Activated T-cell treated with anti-CD3 and anti-CD28 coated beads, Interleukin-2, amount 50 U/mL, for 4 hours (primary cell): ENCODE measurements at regions not wholly inside any gene's neighbourhood (a gene's known extent, or its start where the extent isn't known, plus 50 kb on each side); places are given as distances from the start of the nearest gene placed in this dataset.

Experiments
- ATAC-seq, 2 donors: fragments of 200-7000 bp; cut with Tn5 transposase; one replicate each; pipeline ENCODE4 v1.10.0; 2021
- DNase-seq: peaks from one replicate; pipeline ENCODE4 v3.0.0-alpha.2; 2020
- H3K27me3 Mint-ChIP-seq: one replicate; pipeline ENCODE4 v1.8.0; 2021; ENCODE audit warnings: low read depth, mixed read lengths
- H3K36me3 Mint-ChIP-seq: one replicate; pipeline ENCODE4 v1.8.0; 2022; ENCODE audit warnings: mixed read lengths; ENCODE audit not compliant: insufficient read depth
- H3K4me1 Mint-ChIP-seq: one replicate; pipeline ENCODE4 v1.8.0; 2021; ENCODE audit warnings: low read depth, mixed read lengths
- H3K4me3 Mint-ChIP-seq: one replicate; pipeline ENCODE4 v1.8.0; 2021; ENCODE audit warnings: mild to moderate bottlenecking, moderate library complexity, mixed read lengths
- H3K9me3 Mint-ChIP-seq: one replicate; pipeline ENCODE4 v1.8.0; 2021; ENCODE audit warnings: mixed read lengths

DNA sequence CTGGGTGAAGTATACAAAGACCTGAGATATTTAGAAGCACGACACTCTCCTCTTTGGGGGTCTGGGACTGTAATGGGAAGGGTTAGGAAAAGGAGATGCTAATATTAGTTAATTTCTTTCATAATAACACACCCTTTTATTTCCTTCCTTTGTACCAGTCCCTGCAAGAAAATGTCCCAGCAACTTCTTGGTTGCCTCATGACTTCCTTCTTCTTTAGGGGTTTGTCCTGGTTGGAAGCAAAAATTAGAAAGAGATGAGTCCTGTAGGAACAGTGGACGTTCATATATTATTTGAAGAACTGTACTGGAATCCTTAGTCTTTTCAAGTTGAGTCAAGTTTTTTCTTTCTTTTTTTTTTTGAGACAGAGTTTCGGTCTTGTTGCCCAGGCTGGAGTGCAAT lies 227.8 kb upstream of the TBL1XR1 start:
- Mint-ChIP-seq H3K27me3 (no peaks in the 10 kb centered on the region), H3K9me3 (no peaks in the 10 kb centered on the region), H3K36me3 (no peaks in the 10 kb centered on the region), H3K4me3 (no peak overlapping the region), H3K4me1 (peaks cover 33% of the 10 kb centered on the region)
- ATAC-seq, result no peak
- DNase-seq, result no peak

DNA sequence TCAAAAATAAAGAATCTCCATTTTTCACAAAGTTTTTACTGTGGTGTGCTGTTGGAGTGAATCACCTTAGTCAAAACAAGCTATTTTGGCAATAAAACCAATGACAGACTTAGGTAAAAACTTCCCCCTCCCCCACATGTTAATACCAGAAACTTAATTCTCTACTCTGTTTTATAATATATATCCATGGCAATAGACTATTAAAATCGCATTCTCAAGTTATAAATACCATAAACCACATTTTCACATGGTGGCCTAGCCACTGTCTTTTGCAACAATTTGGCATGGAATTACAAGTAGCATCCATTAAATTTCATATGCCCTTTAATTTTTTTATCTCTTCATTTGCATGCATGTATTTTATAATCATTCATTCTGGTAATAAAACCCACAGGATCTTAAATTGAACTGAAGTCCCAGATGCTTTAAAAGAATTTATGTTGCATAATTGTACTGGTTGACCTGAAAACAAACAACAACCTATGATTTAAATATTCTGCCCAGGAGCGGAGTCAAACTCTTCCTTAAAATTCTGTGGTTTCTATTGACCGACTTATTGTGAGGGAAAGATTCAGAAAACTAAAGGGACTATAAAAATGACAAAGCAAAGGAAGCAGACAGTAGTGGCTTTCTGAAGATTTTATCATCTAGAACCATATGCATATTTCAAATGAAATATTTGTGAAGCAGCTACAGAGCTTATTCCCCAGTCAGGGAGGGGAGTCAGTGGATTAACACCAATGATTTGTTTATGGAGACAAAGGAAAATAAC lies 229.0 kb upstream of the TBL1XR1 start:
- no peaks in the 10 kb centered on the region for H3K27me3 Mint-ChIP-seq
- H3K9me3 Mint-ChIP-seq, result no peaks in the 10 kb centered on the region
- H3K36me3 Mint-ChIP-seq, result no peaks in the 10 kb centered on the region
- ATAC-seq, result no peak
- no peak for DNase-seq
- H3K4me1 Mint-ChIP-seq, result peaks cover 25% of the 10 kb centered on the region
- no peak overlapping the region for H3K4me3 Mint-ChIP-seq

DNA sequence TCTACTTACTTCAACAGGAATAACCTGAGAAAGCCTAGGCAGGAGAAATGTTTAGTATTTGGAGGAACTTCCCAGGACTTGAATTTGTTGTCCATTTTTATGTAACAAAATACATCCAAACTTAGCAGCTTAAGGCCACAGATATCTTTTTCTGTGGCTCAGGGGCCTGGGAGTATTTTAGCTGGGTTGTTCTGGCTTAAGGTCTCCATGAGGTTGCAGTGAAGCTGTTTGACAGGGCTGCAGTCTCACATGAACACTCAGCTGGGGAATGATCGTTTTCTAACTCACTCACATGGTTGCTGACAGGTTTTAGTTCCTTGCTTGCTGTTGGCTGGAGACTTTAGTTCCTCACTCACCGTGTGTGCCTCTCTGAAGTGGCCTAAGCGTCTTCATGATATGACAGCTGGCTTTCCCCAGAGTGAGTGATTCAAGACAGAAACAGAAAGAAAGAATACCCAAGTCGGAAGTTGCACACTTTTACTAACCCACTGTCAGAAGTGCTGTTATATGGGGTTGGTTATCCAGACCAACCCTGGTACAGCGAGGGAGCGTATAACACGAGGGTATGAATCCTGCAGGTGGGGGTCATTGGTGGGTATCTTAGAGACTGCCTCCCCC lies 229.7 kb upstream of the TBL1XR1 start:
- H3K4me1 Mint-ChIP-seq, result peaks cover 25% of the 10 kb centered on the region
- H3K9me3 Mint-ChIP-seq, result no peaks in the 10 kb centered on the region
- H3K4me3 Mint-ChIP-seq, result peak overlapping the region; percentile 40
- H3K36me3 Mint-ChIP-seq, result no peaks in the 10 kb centered on the region
- ATAC-seq, result peak; percentile 96 to 97
- no peaks in the 10 kb centered on the region for H3K27me3 Mint-ChIP-seq
- peak; percentile 13 for DNase-seq

DNA sequence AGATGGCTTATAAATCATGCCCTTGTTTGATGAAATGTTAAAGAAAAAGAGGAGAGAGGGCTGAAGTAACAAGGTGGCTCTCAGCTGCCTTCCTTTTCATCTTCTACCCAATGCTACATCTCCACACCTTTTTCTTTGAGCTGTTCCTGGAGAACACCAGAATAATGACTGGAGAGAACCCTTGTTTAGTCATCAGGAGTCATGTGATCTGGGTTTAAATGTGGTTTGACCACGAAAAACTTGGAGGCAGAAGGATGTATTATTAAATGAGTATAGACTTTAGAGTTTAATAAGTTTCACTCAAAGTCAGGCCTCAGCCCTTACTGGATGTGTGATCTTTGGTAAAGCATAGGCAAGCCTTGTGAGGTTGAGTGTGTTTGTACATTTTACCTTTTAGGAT lies 230.3 kb upstream of the TBL1XR1 start:
- DNase-seq (no peak), ATAC-seq (peak; percentile 39 to 56)
- Mint-ChIP-seq H3K4me3 (peak overlapping the region; percentile 40), H3K9me3 (no peaks in the 10 kb centered on the region), H3K36me3 (no peaks in the 10 kb centered on the region), H3K4me1 (peaks cover 25% of the 10 kb centered on the region), H3K27me3 (no peaks in the 10 kb centered on the region)

DNA sequence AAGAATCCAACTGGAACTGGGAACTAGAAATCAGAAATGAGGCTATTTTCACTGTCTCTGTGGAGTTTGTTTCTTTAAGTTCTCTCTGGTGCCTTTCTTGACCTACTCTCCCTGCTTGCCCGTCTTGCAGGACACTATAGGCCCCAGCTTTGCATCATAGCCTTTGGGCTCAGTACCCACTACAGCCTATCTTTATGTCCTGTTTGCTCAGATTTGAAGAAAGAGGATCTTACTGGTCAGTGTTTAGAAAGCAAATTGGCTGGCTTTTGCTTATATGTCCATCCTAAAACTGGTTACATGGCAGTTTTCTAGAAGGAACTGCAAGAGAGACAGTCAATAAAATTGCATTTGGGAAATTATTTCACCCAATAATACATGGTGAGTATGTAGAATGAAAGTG lies 231.8 kb upstream of the TBL1XR1 start:
- no peaks in the 10 kb centered on the region for H3K36me3 Mint-ChIP-seq
- ATAC-seq (no peak), DNase-seq (no peak)
- H3K9me3 Mint-ChIP-seq, result no peaks in the 10 kb centered on the region
- H3K4me3 Mint-ChIP-seq, result no peak overlapping the region
- H3K27me3 Mint-ChIP-seq, result no peaks in the 10 kb centered on the region
- H3K4me1 Mint-ChIP-seq, result peaks cover 25% of the 10 kb centered on the region

DNA sequence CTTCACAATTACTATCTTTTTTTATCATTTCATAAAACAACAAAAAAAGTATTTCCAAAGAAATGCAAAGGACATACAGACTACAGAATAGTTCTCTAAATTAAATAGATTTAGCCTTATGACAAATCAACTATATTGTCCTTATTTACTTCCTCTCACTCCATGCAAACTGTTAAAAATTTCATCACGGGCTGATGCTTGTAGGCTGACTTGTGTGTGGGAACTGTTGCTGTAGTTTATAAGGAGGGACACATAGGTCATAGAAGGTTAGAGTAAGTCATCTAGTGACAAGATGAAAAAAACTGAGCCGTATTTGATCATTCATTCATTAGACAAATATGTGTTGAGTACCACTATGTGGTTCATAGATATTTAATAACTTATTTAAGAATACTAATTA lies 232.5 kb upstream of the TBL1XR1 start:
- Mint-ChIP-seq H3K36me3 (no peaks in the 10 kb centered on the region), H3K4me3 (no peak overlapping the region), H3K27me3 (no peaks in the 10 kb centered on the region), H3K9me3 (no peaks in the 10 kb centered on the region), H3K4me1 (peaks cover 25% of the 10 kb centered on the region)
- ATAC-seq, result no peak
- no peak for DNase-seq

DNA sequence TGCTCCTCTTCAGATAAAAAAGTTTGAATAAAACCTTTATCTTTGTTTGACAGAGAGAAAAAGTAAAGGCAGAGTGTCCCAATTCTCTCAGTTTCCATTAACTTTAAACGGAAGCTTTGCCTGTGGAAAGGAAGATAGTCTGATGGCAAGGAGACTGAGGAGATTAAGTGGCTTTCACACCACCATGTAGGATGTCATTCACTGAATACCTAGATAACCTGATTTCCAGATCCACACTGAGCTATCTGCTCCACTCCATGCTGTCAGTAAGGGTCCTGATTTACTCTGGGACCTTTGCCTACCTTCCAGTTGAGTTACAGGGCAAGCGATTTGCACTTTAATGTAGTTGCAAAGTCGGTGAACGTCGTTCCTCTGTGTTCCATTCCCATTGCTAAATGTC lies 233.4 kb upstream of the TBL1XR1 start:
- Mint-ChIP-seq H3K36me3 (no peaks in the 10 kb centered on the region), H3K4me1 (peaks cover 25% of the 10 kb centered on the region), H3K9me3 (no peaks in the 10 kb centered on the region), H3K4me3 (no peak overlapping the region), H3K27me3 (no peaks in the 10 kb centered on the region)
- no peak for DNase-seq
- no peak for ATAC-seq

DNA sequence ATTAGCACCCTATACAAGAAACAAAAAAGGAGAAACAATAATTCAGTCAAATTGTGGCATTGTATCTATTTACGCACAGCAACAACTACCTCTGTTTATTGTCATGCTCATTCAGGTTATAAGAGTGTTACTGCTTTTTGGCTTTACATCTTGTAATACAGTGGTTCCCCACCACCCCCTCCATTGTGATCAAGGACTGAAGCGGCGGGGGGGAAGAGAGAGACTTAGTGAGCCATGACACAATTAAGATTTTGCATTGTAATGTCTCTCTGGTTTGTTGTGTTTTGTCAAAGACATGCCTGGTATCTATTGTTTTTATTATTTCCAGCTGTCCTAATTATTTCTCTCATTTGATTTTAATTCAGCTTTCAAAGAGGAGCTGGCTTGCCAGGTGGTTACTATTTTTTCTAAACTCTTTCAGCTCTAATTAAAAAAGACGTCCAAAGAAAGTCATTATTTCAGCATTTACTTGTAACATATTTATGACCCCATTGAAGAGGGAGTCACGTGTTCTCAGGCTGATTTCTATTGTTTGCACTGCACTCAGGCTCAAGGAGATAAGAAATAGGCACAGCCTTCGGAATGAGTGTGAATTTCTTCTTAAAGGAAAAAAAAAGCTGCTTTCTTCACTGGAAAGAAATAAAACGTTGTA lies 234.4 kb upstream of the TBL1XR1 start:
- no peak for ATAC-seq
- Mint-ChIP-seq H3K4me1 (peaks cover 19% of the 10 kb centered on the region), H3K27me3 (no peaks in the 10 kb centered on the region), H3K4me3 (no peak overlapping the region), H3K36me3 (no peaks in the 10 kb centered on the region), H3K9me3 (no peaks in the 10 kb centered on the region)
- no peak for DNase-seq

DNA sequence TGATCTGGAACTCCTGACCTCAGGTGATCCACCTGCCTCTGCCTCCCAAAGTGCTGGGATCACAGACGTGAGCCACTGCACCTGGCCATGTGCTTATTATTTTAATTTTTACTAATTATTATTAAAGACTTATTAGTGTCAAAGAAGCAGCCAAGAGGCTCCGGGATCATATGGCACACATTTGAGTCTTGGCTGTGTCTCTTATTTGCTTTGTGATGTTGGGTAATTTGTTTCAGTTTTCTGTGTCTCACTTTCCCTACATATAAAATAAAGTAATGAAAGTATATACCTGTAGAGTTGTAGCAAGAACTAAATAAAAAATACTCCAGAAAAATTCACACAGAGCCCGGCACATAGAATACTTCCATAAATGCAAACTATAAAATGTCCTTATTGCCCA lies 238.0 kb upstream of the TBL1XR1 start:
- Mint-ChIP-seq H3K4me3 (no peak overlapping the region), H3K27me3 (no peaks in the 10 kb centered on the region), H3K9me3 (no peaks in the 10 kb centered on the region), H3K4me1 (no peaks in the 10 kb centered on the region), H3K36me3 (no peaks in the 10 kb centered on the region)
- ATAC-seq, result no peak
- no peak for DNase-seq

DNA sequence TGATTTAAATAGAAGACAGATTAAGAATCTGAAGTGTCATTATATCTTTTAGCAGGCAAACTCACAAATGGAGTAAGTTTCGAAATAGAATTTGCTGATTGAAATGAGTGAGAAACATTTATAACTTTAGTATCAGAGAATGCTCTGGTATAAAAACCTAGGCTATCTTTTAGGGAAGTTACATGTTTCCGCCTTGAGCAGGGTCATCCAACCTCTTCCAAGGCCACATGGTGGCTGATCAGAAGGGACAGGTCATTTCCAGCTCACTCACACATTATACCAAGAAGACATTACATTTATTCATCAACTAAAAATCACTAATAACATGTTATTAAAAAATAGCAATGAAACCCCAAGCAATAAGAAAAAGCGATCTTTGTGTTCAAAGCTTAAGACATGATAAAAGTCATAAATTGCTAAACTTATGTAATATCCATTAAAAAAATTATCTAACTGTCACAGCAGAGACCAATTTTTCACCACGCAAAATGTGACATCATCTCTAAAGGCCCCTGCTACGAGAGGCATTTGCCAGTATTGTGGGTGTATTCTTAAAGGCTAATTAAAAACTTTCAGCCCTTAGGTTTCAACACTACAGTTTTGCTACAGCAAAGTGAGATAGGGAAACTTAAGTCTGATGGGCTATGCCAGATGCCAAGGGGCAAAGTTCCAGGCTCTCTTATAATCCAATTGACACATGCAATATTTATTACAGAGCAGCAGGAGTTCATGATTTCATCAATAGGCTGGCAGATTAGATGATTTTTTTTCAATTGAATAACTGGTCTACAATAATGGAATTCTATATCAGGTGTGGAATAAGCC lies 240.4 kb upstream of the TBL1XR1 start:
- Mint-ChIP-seq H3K36me3 (no peaks in the 10 kb centered on the region), H3K27me3 (no peaks in the 10 kb centered on the region), H3K4me3 (no peak overlapping the region), H3K9me3 (no peaks in the 10 kb centered on the region), H3K4me1 (peaks cover 1% of the 10 kb centered on the region)
- ATAC-seq (no peak), DNase-seq (no peak)

DNA sequence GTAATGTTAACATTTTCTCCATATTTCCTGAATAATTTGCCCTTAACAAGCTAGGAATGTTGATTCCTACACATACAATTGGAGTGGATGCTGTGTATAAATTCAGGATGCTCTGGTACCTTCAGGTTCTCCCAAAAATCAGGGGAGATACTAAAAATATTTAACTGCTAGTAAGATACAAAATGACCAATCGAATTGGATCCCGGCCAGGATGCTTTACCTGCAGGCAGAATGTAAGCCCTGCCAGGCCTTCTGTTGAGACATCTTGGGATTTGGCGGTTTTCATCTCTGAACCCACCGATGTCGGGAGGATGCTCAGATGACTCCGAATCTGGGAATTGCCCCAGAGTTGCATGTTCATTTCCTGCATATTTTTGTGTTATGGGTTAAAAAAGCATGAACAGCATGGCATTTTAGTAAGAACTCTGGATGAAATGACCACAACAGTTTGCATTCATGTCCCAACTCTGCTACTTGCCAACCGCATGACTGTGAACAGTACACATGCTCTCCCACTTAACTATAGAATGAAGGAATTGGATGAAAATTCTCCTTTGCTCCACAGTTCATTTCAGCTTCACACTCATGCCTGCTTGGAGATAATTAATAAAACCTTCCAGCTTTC lies 241.4 kb upstream of the TBL1XR1 start:
- no peak for DNase-seq
- H3K9me3 Mint-ChIP-seq, result no peaks in the 10 kb centered on the region
- no peak for ATAC-seq
- no peaks in the 10 kb centered on the region for H3K36me3 Mint-ChIP-seq
- no peak overlapping the region for H3K4me3 Mint-ChIP-seq
- H3K27me3 Mint-ChIP-seq, result no peaks in the 10 kb centered on the region
- H3K4me1 Mint-ChIP-seq, result peaks cover 1% of the 10 kb centered on the region

DNA sequence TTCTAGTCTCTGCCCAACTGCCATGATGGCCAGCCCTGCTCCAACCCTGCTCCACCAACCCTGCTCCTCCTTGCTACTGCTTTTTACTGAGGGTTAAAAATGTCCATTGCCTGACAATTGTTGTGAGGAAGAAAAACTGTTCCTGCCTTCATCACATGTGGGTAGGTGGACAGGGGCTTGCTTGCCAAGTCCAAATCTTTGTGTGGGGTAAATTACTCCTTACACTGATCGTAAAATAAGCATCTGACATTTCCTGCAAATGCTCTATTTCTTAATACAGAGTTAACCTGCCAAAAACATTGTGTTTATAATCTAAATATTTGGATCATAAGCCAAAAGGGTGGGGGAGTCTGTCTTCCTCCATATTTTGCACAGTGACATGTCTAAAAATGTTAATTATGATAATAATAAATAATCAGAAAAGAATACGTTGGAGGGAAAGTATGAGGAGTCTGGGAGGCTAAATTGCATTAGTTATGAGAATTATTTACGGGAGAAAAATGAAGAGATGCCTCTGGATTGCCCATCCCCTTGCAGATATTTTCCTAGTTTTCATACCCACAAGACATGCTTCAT lies 242.5 kb upstream of the TBL1XR1 start:
- no peak for DNase-seq
- H3K4me1 Mint-ChIP-seq, result peaks cover 1% of the 10 kb centered on the region
- ATAC-seq, result no peak

DNA sequence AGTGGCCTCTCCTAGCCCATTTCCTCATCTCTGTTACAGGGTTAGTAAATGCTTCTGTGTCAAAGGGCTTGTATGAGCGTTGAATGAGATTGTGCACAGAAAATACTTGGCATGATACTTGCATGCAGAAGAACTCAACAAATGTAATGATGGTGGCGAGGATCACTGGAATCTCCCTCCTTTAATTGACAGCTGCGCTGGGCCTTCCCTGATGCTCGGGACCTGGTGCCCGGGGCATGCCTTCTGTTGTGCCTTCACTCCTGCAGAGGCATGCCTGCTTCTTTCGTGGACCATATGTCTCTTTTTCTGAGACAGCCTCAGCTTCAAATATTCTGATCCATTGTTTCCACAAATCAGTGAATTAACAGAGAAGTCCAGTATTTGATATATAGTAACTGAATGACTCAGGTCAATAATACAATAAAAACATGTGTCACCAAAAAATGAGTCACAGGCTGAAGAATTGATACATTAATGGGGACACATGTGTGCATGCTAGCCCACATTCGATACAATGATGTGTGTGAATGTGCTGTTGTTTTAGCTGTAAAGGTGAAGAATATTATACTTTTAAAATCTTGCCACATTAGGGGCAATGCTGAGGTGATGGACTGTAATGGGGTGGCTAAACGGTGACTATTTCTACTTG lies 243.3 kb upstream of the TBL1XR1 start:
- ATAC-seq (no peak), DNase-seq (no peak)
- Mint-ChIP-seq H3K9me3 (no peaks in the 10 kb centered on the region), H3K36me3 (no peaks in the 10 kb centered on the region), H3K27me3 (no peaks in the 10 kb centered on the region), H3K4me3 (no peak overlapping the region), H3K4me1 (peaks cover 1% of the 10 kb centered on the region)

More for the DNA sequence above, 242.5 kb upstream of the TBL1XR1 start:
- Mint-ChIP-seq H3K4me3 (no peak overlapping the region), H3K27me3 (no peaks in the 10 kb centered on the region), H3K36me3 (no peaks in the 10 kb centered on the region), H3K9me3 (no peaks in the 10 kb centered on the region)
